GM21360 (cell line): ENCODE measurements at regions not wholly inside any gene's neighbourhood (a gene's known extent, or its start where the extent isn't known, plus 50 kb on each side); places are given as distances from the start of the nearest gene placed in this dataset.
"Not testable (repeated sequence)": the region's sequence is repeated elsewhere in the genome, so short reads cannot be mapped to it uniquely, and the experiment has no call there.

Experiments
- ATAC-seq: cut with Tn5 transposase; IDR thresholded peaks from one replicate; pipeline ENCODE4 v1.9.1; 2021; ENCODE audit warnings: mild to moderate bottlenecking, moderate library complexity; ENCODE audit not compliant: unreplicated experiment

DNA sequence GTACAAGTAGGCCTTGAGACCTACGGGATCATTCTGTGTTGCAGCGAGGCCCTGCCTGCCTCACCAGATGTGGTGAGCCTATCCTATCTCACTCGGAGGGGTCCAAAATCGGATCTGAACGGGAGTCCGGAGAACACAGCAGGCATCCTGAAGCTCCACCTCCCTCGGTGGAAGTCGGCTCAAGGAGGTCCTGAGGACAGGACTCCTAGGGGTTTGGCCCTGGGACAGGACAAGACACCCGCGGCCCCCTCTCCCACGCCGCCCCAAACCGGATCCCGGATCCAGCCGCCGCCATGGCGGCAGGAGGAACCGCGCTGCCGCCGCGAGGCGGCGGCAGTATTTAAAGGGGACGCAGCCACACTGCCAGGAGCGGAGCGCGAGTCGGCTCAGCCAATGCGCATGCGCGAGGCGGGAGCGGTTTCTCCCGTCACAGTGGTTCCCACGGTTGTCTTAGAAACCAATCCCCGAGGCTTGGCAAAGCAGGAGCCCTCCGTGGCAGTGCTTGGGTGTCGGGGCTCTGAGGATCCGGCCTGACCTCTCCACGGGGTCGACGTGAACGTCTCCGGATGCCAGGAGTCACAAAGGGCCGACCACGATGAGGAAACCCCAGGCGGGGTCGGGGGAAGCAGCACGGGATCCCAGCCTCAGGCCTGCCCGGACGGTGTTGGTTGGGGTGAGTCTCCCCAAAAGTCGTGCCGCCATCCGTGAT, 454.6 kb upstream of the ZNG1F start:
- peak; percentile 100 for ATAC-seq

DNA sequence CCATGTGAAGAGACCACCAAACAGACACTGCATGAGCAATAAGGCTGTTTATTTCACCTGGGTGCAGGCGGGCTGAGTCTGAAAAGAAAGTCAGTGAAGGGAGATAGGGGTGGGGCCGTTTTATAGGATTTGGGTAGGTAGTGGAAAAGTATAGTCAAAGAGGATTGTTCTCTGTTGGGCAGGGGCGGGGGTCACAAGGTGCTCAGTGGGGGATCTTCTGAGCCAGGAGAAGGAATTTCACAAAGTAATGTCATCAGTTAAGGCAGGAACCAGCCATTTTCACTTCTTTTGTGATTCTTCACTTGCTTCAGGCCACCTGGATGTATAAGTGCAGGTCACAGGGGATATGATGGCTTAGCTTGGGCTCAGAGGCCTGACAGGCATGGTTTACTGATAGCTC, 444.6 kb upstream of the ZNG1F start:
- not testable (repeated sequence) for ATAC-seq

DNA sequence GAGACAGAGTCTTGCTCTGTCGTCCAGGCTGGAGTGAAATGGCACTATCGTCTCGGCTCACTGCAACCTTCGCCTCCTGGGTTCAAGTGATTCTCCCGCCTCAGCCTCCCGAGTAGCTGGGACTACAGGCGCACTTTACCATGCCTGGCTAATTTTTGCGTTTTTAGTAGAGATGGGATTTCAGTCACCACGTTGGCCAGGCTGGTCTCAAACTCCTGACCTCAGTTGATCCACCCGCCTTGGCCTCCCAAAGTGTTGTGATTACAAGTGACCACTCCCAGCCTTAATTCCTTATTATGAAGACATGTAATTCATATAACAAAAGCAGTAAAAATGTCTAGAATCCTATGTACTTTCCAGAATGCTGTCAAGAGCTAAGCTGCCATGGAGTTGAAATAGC, 434.5 kb upstream of the ZNG1F start:
- ATAC-seq: not testable (repeated sequence)

DNA sequence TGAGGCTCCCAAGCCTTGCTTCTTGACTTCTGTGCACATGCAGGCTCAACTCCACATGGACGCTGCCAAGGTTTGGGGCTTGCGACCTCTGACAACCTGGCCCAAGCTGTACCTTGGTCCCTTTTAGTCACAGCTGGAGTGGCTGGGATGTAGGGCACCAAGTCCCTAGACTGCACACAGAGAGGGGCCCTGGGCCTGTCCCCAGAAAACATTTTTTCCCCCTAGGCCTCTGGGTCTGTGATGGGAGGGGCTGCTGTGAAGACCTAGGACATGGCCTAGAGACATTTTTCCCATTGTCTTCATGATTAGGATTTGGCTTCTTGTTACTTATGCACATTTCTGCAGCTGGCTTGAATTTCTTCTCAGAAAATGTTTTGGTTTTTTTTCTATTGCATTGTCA, 430.1 kb upstream of the ZNG1F start:
- ATAC-seq: not testable (repeated sequence)

DNA sequence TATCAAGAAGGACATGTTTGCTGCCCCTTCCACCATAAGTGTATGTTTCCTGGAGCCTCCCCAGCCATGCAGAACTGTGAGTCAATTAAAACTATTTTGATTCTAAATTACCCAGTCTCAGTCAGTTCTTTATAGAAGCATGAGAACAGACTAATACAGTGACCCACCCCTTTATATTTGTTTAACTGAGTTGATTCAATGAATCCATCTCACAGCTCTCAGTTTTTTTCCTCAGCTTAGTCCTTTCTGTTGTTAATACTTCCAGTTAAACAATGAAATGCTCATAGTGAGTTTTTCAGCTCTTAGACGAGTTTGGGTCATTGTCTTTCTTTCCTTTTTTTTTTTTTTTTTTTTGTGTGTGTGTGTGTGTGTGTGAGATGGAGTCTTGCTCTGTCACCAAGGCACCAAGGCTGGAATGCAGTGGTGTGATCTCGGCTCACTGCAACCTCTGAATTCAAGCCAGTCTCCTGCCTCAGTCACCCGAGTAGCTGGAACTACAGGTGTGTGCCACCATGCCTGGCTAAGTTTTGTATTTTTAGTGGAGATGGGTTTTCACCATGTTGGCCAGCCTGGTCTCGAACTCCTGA, 417.9 kb upstream of the ZNG1F start:
- not testable (repeated sequence) for ATAC-seq

DNA sequence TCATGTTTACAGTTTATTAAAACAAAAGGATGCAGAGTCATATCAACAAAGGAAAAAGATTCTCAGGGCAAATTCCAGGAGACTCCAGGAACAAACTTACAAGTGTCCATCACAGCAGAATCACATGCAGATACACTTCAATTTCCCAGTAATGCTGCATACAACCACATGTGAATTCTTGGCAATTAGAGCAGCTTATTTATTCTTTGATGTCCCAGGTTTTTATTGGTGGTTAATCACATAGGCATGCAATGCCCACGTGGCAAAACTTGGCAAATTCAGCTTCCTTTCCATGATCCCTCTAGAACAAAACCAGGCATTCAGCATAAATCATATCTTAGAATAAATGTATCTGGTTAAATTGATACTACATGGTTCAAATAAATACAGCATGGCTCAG, 376.5 kb upstream of the ZNG1F start:
- ATAC-seq: not testable (repeated sequence)
